ENCODE measurements at regions not wholly inside any gene's neighbourhood (a gene's known extent, or its start where the extent isn't known, plus 50 kb on each side); places are given as distances from the start of the nearest gene placed in this dataset.

GRCh38 chr14:38021861-38022260 is 185.8 kb upstream of the SSTR1 start:
- Histone ChIP-seq H3K4me1 (no peaks in the 10 kb centered on the region), H3K9me3 (peaks cover 0 to 3% (median 0%) of the 10 kb centered on the region in 4 donors), H3K36me3 (no peaks in the 10 kb centered on the region), H3K27ac (no peak overlapping the region), H3K27me3 (no peaks in the 10 kb centered on the region), H3K4me3 (no peak overlapping the region)
- TF ChIP-seq POLR2AphosphoS5 (IDR thresholded peaks at IDR 0.05) (no peak), POLR2A (IDR thresholded peaks at IDR 0.05) (no peak), EP300 (IDR thresholded peaks at IDR 0.05) (no peak)
- TF ChIP-seq, protein P1, sequence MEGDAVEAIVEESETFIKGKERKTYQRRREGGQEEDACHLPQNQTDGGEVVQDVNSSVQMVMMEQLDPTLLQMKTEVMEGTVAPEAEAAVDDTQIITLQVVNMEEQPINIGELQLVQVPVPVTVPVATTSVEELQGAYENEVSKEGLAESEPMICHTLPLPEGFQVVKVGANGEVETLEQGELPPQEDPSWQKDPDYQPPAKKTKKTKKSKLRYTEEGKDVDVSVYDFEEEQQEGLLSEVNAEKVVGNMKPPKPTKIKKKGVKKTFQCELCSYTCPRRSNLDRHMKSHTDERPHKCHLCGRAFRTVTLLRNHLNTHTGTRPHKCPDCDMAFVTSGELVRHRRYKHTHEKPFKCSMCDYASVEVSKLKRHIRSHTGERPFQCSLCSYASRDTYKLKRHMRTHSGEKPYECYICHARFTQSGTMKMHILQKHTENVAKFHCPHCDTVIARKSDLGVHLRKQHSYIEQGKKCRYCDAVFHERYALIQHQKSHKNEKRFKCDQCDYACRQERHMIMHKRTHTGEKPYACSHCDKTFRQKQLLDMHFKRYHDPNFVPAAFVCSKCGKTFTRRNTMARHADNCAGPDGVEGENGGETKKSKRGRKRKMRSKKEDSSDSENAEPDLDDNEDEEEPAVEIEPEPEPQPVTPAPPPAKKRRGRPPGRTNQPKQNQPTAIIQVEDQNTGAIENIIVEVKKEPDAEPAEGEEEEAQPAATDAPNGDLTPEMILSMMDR (IDR thresholded peaks at IDR 0.05) = no peak
- WGBS, 2 donors = 79 to 89% methylated on average over 2 of the region's 2 CpGs
- intact Hi-C loops (cut with DNase I) = no loop called here
- DNase-seq = no peak

DNA sequence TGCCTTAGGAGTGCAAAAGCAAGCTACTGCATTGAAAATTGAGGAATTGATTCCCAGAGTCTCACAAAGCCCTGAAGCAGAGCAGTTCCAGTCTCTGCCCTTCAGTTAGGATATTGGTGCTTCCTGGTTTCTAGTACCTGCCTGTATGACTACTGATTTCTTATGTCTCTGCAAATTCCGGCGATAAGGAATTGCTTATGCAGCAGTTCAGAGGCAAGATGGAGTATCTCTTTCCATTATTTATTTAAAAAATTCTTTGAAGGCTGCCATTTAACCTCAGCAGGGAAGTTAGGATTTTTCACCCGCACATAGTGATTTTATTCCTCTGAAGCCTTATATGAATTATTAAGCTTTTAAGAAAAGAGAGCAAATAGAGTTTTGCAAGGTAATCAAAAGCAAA is 184.9 kb upstream of the SSTR1 start:
- no peaks in the 10 kb centered on the region for H3K4me1 ChIP-seq
- H3K27me3 ChIP-seq = no peaks in the 10 kb centered on the region
- 57 to 75% methylated on average over 3 of the region's 3 CpGs for WGBS, 2 donors
- H3K4me3 ChIP-seq = no peak overlapping the region
- H3K9me3 ChIP-seq = peaks cover 0 to 3% (median 0%) of the 10 kb centered on the region in 4 donors
- no peak overlapping the region for H3K27ac ChIP-seq
- H3K36me3 ChIP-seq = no peaks in the 10 kb centered on the region
- intact Hi-C loops (cut with DNase I) = no loop called here
- TF ChIP-seq, protein P1 (IDR thresholded peaks at IDR 0.05) = no peak
- TF ChIP-seq POLR2AphosphoS5 (IDR thresholded peaks at IDR 0.05) (no peak), POLR2A (IDR thresholded peaks at IDR 0.05) (no peak), EP300 (IDR thresholded peaks at IDR 0.05) (no peak)
- DNase-seq = no peak

DNA sequence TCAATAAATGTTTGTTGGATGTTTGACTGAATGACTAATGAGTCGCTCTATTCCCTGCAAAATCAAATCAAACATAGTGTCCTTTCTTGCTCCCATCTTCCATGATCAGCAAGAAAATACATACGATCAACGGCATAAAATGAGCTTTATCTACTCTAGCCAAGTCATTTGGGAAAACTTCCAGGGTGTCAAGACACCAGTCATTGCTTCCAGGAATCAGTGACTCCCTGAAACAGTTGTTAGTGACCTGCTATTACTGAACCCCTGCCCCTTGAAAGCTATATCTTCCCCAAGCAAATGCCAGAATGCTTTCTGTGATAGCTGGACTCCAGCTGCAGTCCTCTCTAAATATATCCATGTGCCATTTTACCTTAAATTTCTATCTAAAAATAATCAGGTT is 169.5 kb upstream of the SSTR1 start:
- Histone ChIP-seq H3K27ac (no peak overlapping the region), H3K36me3 (no peaks in the 10 kb centered on the region), H3K4me1 (no peaks in the 10 kb centered on the region), H3K9me3 (no peaks in the 10 kb centered on the region), H3K27me3 (no peaks in the 10 kb centered on the region), H3K4me3 (no peak overlapping the region)
- intact Hi-C loops (cut with DNase I) = no loop called here
- TF ChIP-seq EP300 (IDR thresholded peaks at IDR 0.05) (no peak), POLR2AphosphoS5 (IDR thresholded peaks at IDR 0.05) (no peak), POLR2A (IDR thresholded peaks at IDR 0.05) (no peak)
- TF ChIP-seq, protein P1 (IDR thresholded peaks at IDR 0.05) = no peak
- 88 to 90% methylated on average over 3 of the region's 3 CpGs for WGBS, 2 donors
- no peak for DNase-seq

DNA sequence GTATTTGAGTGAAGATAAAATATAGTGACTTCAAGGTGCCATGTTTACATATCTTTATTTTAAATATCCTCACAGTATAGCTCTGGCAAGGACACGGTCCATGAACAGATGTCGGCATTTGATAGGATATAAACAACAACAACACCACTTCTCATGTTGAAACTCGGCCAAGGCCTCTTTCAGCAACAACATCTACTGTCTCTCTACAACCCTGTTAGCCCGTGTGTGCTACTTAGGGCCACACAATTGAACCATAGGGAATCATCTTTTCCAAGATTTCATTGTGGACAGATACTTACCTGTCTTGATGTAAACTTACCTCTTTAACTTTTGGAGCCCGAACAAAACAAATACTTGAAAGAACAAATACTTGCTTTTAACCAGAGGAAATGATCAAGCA is 168.7 kb upstream of the SSTR1 start:
- no peaks in the 10 kb centered on the region for H3K4me1 ChIP-seq
- DNase-seq = no peak
- no peaks in the 10 kb centered on the region for H3K36me3 ChIP-seq
- no peaks in the 10 kb centered on the region for H3K9me3 ChIP-seq
- no peaks in the 10 kb centered on the region for H3K27me3 ChIP-seq
- intact Hi-C loops (cut with DNase I) = no loop called here
- TF ChIP-seq POLR2AphosphoS5 (IDR thresholded peaks at IDR 0.05) = no peak
- no peak for TF ChIP-seq POLR2A (IDR thresholded peaks at IDR 0.05)
- no peak for TF ChIP-seq EP300 (IDR thresholded peaks at IDR 0.05)
- TF ChIP-seq, protein P1 (IDR thresholded peaks at IDR 0.05) = no peak
- no peak overlapping the region for H3K4me3 ChIP-seq
- 67 to 72% methylated on average over 5 of the region's 5 CpGs for WGBS, 2 donors
- no peak overlapping the region for H3K27ac ChIP-seq

DNA sequence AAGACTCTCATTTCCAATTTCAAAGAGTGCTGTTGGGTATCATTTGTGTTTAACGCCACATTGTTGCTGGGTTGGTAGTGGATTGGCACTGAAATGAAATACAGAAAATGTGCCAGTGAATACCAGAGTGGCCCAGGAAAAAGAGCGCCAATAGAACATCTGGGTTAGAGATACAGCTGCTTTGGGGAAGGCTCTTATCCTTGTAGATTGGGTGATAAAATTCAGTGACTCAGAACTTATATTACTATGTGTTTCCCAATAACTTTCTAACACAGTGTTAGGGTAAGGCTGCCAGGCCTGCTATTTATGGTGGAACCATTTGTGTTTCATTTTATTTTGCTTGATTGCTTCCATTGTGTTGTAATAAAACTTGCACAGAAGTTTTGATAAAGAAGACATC is 168.2 kb upstream of the SSTR1 start:
- intact Hi-C loops (cut with DNase I) = no loop called here
- Histone ChIP-seq H3K9me3 (no peaks in the 10 kb centered on the region), H3K27me3 (no peaks in the 10 kb centered on the region), H3K36me3 (no peaks in the 10 kb centered on the region), H3K4me3 (no peak overlapping the region), H3K27ac (no peak overlapping the region), H3K4me1 (no peaks in the 10 kb centered on the region)
- TF ChIP-seq EP300 (IDR thresholded peaks at IDR 0.05) (no peak), POLR2A (IDR thresholded peaks at IDR 0.05) (no peak), POLR2AphosphoS5 (IDR thresholded peaks at IDR 0.05) (no peak)
- TF ChIP-seq, protein P1 (IDR thresholded peaks at IDR 0.05) = no peak
- WGBS, 2 donors = 45 to 63% methylated on average over 2 of the region's 2 CpGs
- no peak for DNase-seq
